Muscle of leg (tissue), 3 donors: ENCODE measurements at regions not wholly inside any gene's neighbourhood (a gene's known extent, or its start where the extent isn't known, plus 50 kb on each side); places are given as distances from the start of the nearest gene placed in this dataset.
"Not testable (repeated sequence)": the region's sequence is repeated elsewhere in the genome, so short reads cannot be mapped to it uniquely, and the experiment has no call there.

Source experiments
- DNase-seq: peaks from one replicate; pipeline ENCODE4 v3.0.0; 2013
- H3K27ac ChIP-seq: one replicate; pipeline ENCODE4 v1.5.1; 2013; ENCODE audit warnings: mild to moderate bottlenecking, low read length, control low read depth
- H3K27me3 ChIP-seq: one replicate; pipeline ENCODE4 v1.6.1; 2013; ENCODE audit warnings: low read length; ENCODE audit not compliant: control insufficient read depth, insufficient read depth
- H3K36me3 ChIP-seq: one replicate; pipeline ENCODE4 v1.6.1; 2013; ENCODE audit warnings: low read length; ENCODE audit not compliant: control insufficient read depth, insufficient read depth
- H3K4me1 ChIP-seq: one replicate; pipeline ENCODE4 v1.6.1; 2013; ENCODE audit warnings: low read length; ENCODE audit not compliant: control insufficient read depth, insufficient read depth
- H3K4me3 ChIP-seq: one replicate; pipeline ENCODE4 v1.5.1; 2013; ENCODE audit warnings: low read length, control low read depth
- H3K9me3 ChIP-seq: replicated peaks from 2 replicates; pipeline ENCODE4 v1.6.1; 2013; ENCODE audit warnings: low read depth, low read length; ENCODE audit not compliant: control insufficient read depth
- WGBS: methylation state at CpG from one replicate; pipeline ENCODE4 v1.1.5; 2013; ENCODE audit warnings: missing lambda C conversion rate; ENCODE audit not compliant: insufficient coverage; 5-methylcytosine and 5-hydroxymethylcytosine counted together

- H3K36me3 ChIP-seq, result no peaks in the 10 kb centered on the region
- no peak overlapping the region for H3K27ac ChIP-seq
Measured at GRCh38 chr3:10678796-10679376, 137.1 kb upstream of the SLC6A11 start.

GRCh38 chr3:10680796-10681195 lies 135.2 kb upstream of the SLC6A11 start:
- no peak for DNase-seq
- Histone ChIP-seq H3K4me3 (no peak overlapping the region), H3K4me1 (no peaks in the 10 kb centered on the region), H3K36me3 (no peaks in the 10 kb centered on the region), H3K9me3 (no peaks in the 10 kb centered on the region), H3K27ac (no peak overlapping the region), H3K27me3 (peaks cover 2% of the 10 kb centered on the region)
- WGBS, result 83% methylated on average over 3 of the region's 7 CpGs

More at GRCh38 chr3:10678796-10679376, 137.1 kb upstream of the SLC6A11 start:
- Histone ChIP-seq H3K4me3 (no peak overlapping the region), H3K27me3 (peaks cover 2% of the 10 kb centered on the region), H3K4me1 (no peaks in the 10 kb centered on the region), H3K9me3 (no peaks in the 10 kb centered on the region)
- WGBS, result 75% methylated on average over 2 of the region's 2 CpGs
- DNase-seq, result no peak

GRCh38 chr3:10682692-10683091 lies 133.3 kb upstream of the SLC6A11 start:
- Histone ChIP-seq H3K4me3 (no peak overlapping the region), H3K27ac (no peak overlapping the region), H3K27me3 (peaks cover 2% of the 10 kb centered on the region), H3K9me3 (no peaks in the 10 kb centered on the region), H3K4me1 (no peaks in the 10 kb centered on the region), H3K36me3 (no peaks in the 10 kb centered on the region)
- DNase-seq, result no peak
- 82% methylated on average over 3 of the region's 4 CpGs for WGBS

- peaks cover 2% of the 10 kb centered on the region for H3K27me3 ChIP-seq
- no peak overlapping the region for H3K27ac ChIP-seq
- H3K36me3 ChIP-seq, result no peaks in the 10 kb centered on the region
- DNase-seq, result no peak
- no peaks in the 10 kb centered on the region for H3K9me3 ChIP-seq
- WGBS, result no CpG with 5 or more reads among the region's 1 CpG
- H3K4me3 ChIP-seq, result no peak overlapping the region
- H3K4me1 ChIP-seq, result no peaks in the 10 kb centered on the region
Measured at GRCh38 chr3:10683106-10683505, 132.9 kb upstream of the SLC6A11 start.

- no peak overlapping the region for H3K4me3 ChIP-seq
- H3K4me1 ChIP-seq, result no peaks in the 10 kb centered on the region
- H3K27me3 ChIP-seq, result peaks cover 2% of the 10 kb centered on the region
- DNase-seq, result no peak
- WGBS, result 60% methylated on average over 1 of the region's 1 CpG
- H3K36me3 ChIP-seq, result no peaks in the 10 kb centered on the region
- H3K27ac ChIP-seq, result no peak overlapping the region
- H3K9me3 ChIP-seq, result no peaks in the 10 kb centered on the region
Measured at GRCh38 chr3:10688126-10688525, 127.9 kb upstream of the SLC6A11 start.

- Histone ChIP-seq H3K36me3 (no peaks in the 10 kb centered on the region), H3K27me3 (peaks cover 2% of the 10 kb centered on the region), H3K27ac (no peak overlapping the region), H3K4me3 (no peak overlapping the region), H3K9me3 (no peaks in the 10 kb centered on the region), H3K4me1 (no peaks in the 10 kb centered on the region)
- no peak for DNase-seq
- 64% methylated on average over 6 of the region's 8 CpGs for WGBS
Measured at GRCh38 chr3:10688548-10689172, 127.4 kb upstream of the SLC6A11 start.

- no peak for DNase-seq
- Histone ChIP-seq H3K27me3 (peaks cover 2% of the 10 kb centered on the region), H3K36me3 (no peaks in the 10 kb centered on the region), H3K4me3 (no peak overlapping the region), H3K4me1 (no peaks in the 10 kb centered on the region), H3K9me3 (no peaks in the 10 kb centered on the region), H3K27ac (no peak overlapping the region)
- WGBS, result 42% methylated on average over 7 of the region's 11 CpGs
Measured at GRCh38 chr3:10692039-10692622, 123.9 kb upstream of the SLC6A11 start.

GRCh38 chr3:10693457-10693856 lies 122.6 kb upstream of the SLC6A11 start:
- Histone ChIP-seq H3K9me3 (no peaks in the 10 kb centered on the region), H3K4me1 (no peaks in the 10 kb centered on the region), H3K36me3 (no peaks in the 10 kb centered on the region), H3K27ac (no peak overlapping the region), H3K4me3 (no peak overlapping the region), H3K27me3 (peaks cover 2% of the 10 kb centered on the region)
- 83% methylated on average over 1 of the region's 4 CpGs for WGBS
- no peak for DNase-seq

- peaks cover 2% of the 10 kb centered on the region for H3K27me3 ChIP-seq
- DNase-seq, result no peak
- no peak overlapping the region for H3K27ac ChIP-seq
- no peaks in the 10 kb centered on the region for H3K9me3 ChIP-seq
- WGBS, result no CpG with 5 or more reads among the region's 4 CpGs
- H3K36me3 ChIP-seq, result no peaks in the 10 kb centered on the region
- no peaks in the 10 kb centered on the region for H3K4me1 ChIP-seq
- H3K4me3 ChIP-seq, result no peak overlapping the region
Measured at GRCh38 chr3:10694179-10694578, 121.8 kb upstream of the SLC6A11 start.

GRCh38 chr3:10695186-10695585 lies 120.8 kb upstream of the SLC6A11 start:
- not testable (repeated sequence) for H3K36me3 ChIP-seq, DNase-seq, H3K27ac ChIP-seq, H3K9me3 ChIP-seq, H3K4me1 ChIP-seq, H3K27me3 ChIP-seq, H3K4me3 ChIP-seq
- WGBS, result 100% methylated on average over 1 of the region's 2 CpGs
